Stomach smooth muscle (tissue), 2 donors: ENCODE measurements at regions not wholly inside any gene's neighbourhood (a gene's known extent, or its start where the extent isn't known, plus 50 kb on each side); places are given as distances from the start of the nearest gene placed in this dataset.
"Not testable (repeated sequence)": the region's sequence is repeated elsewhere in the genome, so short reads cannot be mapped to it uniquely, and the experiment has no call there.

Source experiments
- H3K27ac ChIP-seq: one replicate; pipeline ENCODE4 v1.7.0; 2013; ENCODE audit warnings: mild to moderate bottlenecking, low read length, inconsistent platforms
- H3K27me3 ChIP-seq, 2 donors: one replicate each; pipeline ENCODE4 v1.7.0; 2013; ENCODE audit warnings: low read length in 2 of 2; ENCODE audit not compliant: insufficient read depth in 2 of 2, control insufficient read depth in 1 of 2
- H3K36me3 ChIP-seq, 2 donors: one replicate each; pipeline ENCODE4 v1.7.0; 2013; ENCODE audit warnings: low read length in 2 of 2; ENCODE audit not compliant: control insufficient read depth in 2 of 2, insufficient read depth in 2 of 2
- H3K4me1 ChIP-seq: one replicate; pipeline ENCODE4 v1.7.0; 2013; ENCODE audit warnings: low read length; ENCODE audit not compliant: control insufficient read depth, insufficient read depth
- H3K4me3 ChIP-seq, 2 donors: one replicate each; pipeline ENCODE4 v1.7.0; 2013; ENCODE audit warnings: low read length in 2 of 2
- H3K9ac ChIP-seq, 2 donors: one replicate each; pipeline ENCODE4 v1.7.0; 2013; ENCODE audit warnings: low read length in 2 of 2, mild to moderate bottlenecking in 1 of 2
- H3K9me3 ChIP-seq, 2 donors: one replicate each; pipeline ENCODE4 v1.7.0; 2013; ENCODE audit warnings: low read length in 2 of 2; ENCODE audit not compliant: control insufficient read depth in 2 of 2
- donor health status: healthy.
- donor health status: Pancreatic carcinoma.

DNA sequence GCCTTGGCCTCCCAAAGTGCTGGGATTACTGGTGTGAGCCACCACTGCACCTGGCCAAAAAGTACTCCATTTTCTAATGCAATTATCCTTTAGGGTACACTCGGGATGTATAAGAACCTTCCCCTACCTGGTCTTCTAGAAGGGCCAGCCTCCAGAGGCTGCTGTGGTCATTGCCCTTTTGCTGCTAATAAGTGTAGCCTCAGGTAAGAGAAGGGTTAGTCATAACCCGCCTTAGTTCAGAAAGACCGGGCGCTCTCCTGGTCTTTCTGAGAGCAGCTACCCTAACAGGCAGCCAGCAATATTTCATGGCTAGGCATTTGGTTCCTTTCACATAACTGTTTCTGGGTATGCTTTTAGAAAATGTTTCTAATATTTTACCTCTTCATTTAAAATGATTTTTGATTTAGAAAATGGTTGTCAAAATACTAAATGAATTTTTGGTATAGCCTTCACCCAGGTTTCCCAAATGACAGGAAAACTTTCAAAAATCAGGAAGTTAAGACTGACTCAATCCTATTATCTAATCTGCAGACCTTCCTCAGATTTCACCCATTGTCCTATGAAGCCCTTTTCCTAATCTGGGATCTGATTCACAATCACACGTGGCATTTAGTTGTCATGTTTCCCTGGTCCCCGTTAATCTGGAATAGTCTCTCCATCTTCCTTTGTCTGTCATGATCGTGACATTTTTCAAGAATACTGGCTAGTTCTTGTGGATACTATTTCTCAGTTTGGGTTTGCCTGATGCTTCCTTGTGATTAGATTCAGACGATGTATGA, 479.0 kb downstream of the SIPA1L2 start:
- Histone ChIP-seq H3K36me3 (no peaks in the 10 kb centered on the region), H3K9me3 (no peaks in the 10 kb centered on the region), H3K4me1 (no peaks in the 10 kb centered on the region), H3K27ac (no peak overlapping the region), H3K27me3 (no peaks in the 10 kb centered on the region), H3K9ac (no peak overlapping the region), H3K4me3 (no peak overlapping the region)

DNA sequence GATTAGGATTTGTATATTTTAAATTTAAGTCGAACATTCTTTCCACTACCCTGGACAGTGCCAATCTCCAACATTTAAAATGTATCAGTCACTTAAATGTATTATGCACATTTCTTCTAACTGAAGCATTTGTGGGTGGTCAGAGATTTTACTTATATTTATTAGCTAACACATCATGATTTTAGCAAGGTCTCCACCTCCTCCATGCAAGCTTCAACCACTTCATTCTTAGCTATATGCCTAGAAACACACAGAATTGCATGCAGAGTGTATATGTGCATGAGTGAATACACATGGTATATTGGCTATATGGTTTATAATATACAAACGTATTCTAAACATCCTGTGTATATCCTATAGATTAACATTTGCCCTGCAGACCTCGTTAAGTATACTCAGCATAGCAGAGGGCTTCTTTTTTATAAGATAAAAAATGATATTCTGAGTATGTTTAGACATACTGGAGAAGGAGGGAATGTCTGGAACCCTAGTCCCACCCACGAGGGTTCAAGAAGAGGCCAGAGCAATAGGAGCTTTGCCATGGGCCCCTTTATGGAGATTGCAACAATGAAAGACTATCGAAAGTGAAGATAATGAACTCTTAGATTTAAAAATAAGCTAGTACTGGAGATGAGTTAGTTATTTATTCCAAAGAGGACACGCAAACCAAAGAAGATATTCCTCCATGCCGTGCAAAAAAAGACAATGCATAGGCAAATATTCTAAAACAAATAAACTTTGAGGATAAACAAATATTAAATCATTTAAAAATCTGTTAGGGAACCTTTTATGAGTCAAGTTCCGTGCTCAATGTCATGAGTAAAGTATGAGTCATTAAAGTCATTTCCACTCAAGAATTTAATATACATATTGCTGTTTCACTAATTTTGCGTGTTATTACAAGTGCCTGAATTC, 480.4 kb downstream of the SIPA1L2 start:
- no peaks in the 10 kb centered on the region for H3K9me3 ChIP-seq
- no peaks in the 10 kb centered on the region for H3K27me3 ChIP-seq
- H3K9ac ChIP-seq = no peak overlapping the region
- no peaks in the 10 kb centered on the region for H3K36me3 ChIP-seq
- no peak overlapping the region for H3K27ac ChIP-seq
- no peaks in the 10 kb centered on the region for H3K4me1 ChIP-seq
- H3K4me3 ChIP-seq = no peak overlapping the region

DNA sequence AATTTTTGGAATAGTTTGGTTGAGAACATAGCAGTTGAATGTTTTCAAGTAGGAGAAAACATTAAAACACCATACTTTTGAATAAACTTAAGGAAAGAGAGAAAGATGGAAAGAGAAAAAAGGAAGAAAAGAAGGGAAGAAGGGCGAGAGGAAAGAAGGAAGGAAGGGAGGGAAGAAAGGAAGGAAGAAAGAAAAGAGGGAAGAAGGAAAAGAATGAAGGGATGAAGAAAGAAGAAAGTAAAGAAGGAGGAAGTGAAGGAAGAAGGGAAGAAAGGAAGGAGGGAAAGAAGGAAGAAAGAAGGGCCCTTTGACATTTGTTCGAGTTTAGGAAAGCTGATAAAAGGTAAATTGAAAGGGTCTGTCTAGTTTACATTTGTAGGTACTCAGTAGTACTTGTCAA, 482.7 kb downstream of the SIPA1L2 start:
- no peaks in the 10 kb centered on the region for H3K27me3 ChIP-seq
- no peaks in the 10 kb centered on the region for H3K36me3 ChIP-seq
- no peak overlapping the region for H3K9ac ChIP-seq
- no peak overlapping the region for H3K27ac ChIP-seq
- H3K9me3 ChIP-seq = no peaks in the 10 kb centered on the region
- no peak overlapping the region for H3K4me3 ChIP-seq
- peaks cover 17% of the 10 kb centered on the region for H3K4me1 ChIP-seq

DNA sequence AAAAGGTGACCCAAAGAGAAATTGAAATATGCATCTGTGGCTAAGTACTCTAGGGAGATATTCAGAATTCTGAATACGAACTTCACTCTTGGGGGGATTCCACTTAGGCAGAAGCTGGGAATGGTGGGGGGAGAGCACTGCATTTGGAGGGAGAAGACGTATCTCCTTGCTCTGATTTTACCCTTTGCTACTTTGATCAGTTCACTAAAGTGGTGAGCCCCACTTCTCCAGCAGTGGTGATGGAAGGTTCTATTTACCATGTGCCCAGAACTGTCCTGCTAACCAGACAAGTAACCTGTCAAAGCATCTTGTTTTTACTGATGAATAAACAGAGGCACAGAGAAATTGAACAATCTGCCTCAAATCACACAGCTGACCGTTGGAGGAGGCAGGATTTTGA, 483.4 kb downstream of the SIPA1L2 start:
- no peaks in the 10 kb centered on the region for H3K27me3 ChIP-seq
- H3K9me3 ChIP-seq = no peaks in the 10 kb centered on the region
- H3K36me3 ChIP-seq = no peaks in the 10 kb centered on the region
- H3K4me1 ChIP-seq = peaks cover 17% of the 10 kb centered on the region
- no peak overlapping the region for H3K9ac ChIP-seq
- no peak overlapping the region for H3K27ac ChIP-seq
- H3K4me3 ChIP-seq = no peak overlapping the region

DNA sequence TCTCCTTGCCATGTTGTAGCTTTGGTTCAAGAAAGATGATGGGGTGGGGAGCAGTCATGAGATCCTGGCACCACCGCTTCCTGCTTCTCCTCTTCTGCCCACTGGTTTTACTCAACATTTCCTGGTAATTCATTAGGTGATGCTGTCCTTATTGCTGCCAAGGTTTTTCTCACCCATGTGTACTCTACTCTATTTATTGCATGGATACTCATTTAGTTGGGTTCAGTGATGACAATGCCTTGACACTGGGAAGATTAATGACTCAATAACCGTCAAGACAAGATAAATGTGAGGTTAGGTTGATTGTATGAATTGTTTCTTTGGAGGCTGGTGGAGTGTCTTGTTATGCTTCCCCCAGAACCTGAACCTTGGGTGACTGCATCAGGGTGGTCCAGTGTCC, 484.2 kb downstream of the SIPA1L2 start:
- Histone ChIP-seq H3K27me3 (no peaks in the 10 kb centered on the region), H3K9ac (no peak overlapping the region), H3K9me3 (no peaks in the 10 kb centered on the region), H3K4me3 (no peak overlapping the region), H3K36me3 (no peaks in the 10 kb centered on the region), H3K27ac (no peak overlapping the region), H3K4me1 (peaks cover 17% of the 10 kb centered on the region)

DNA sequence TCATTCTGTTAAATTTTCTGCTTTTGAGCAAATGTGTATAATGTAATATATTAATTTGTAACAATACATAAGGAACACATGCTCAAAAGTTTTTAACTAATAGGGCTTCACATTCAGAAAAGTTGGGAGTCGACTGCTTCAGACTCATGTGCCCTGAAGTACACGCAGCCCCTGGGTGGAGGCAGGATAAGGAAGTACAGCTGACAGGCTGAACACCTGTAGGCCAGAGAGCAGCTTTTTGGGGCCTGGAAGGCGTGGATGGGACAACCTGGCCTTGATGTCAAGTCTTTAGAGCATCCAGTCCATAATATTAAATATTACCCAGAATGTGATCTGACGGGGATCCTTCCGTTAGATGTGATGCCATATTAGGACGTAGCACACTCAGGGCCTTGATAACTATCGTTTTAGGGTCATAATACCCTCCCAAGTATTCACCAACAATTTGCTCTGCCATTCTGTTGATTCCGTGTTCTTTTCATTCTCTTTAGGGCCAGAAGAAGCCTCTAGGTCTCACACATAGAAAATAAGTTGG, 485.2 kb downstream of the SIPA1L2 start:
- Histone ChIP-seq H3K4me3 (no peak overlapping the region), H3K9ac (no peak overlapping the region), H3K27ac (no peak overlapping the region), H3K27me3 (no peaks in the 10 kb centered on the region), H3K9me3 (no peaks in the 10 kb centered on the region), H3K36me3 (no peaks in the 10 kb centered on the region), H3K4me1 (peaks cover 17% of the 10 kb centered on the region)

DNA sequence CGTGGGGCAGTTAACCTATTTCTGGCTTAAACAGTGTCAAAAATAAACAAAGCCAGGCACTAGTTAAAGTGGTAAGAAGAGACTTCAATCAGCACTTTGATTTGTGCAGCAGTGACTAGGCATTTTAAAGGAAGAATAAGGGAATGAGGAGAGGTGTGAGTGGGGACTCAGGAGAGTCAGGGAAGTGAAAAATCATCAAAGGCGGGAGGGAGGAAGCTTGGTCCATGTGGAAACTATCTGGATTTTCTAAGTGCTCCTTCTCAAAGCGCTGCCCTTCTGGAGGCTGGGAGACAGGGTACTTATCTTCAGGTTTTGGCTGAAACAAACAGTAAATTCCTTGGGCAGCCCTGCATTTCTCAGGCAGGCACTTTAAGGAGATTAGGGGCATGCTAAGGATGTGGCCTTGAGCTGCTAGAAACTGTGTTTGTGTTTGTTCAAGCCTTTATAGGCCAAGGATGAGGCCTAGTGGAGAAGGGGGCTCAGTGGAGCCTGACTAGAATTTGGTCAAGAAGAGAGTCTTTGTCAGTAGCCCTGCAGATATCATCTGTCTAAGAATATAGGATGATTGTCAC, 486.5 kb downstream of the SIPA1L2 start:
- Histone ChIP-seq H3K9me3 (no peaks in the 10 kb centered on the region), H3K36me3 (no peaks in the 10 kb centered on the region), H3K4me1 (peaks cover 17% of the 10 kb centered on the region), H3K9ac (peak overlapping the region in 1 of 2 donors; percentile 31), H3K27ac (peak overlapping the region; percentile 74), H3K4me3 (no peak overlapping the region), H3K27me3 (no peaks in the 10 kb centered on the region)

DNA sequence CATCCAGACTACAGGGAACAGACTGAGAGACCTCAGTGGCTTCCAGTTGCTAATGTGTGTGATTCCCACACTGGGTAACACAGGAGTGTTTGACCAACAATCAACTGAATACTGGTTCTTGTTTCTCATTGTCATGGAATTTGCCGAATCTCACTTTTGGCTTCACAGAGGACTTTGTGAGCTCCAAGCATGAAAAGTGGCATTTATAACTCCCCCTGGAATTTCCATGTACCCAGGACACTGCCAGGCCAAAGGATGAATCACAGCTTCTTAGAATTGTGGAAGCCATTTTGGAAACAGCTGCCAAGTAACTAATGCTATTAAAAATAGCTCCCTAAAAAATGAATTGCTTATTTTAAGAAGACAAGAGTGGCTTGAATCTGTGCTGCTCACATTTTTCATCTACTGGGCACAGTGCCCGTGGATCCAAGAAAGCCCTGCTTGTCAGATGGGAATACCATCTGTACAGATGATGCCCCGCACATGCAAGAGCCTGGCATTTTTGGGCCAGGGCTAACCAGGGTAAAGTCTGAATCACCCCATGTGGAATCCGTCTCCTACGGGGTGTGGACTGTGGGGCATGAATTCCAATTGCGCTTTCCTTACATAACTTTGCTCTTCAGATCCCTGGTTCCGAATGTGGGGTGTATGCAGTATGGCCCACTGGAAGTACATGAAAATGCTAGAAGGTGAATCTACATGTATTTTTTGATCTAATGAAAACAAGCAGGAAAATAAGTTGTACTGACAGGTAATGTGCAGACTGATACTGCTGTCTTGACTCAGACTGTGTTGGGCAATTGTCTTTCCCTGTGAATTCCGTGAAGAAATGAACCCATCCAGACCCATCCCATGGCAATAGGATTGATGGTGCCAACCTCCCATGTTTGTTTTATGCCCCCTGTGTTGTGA, 487.3 kb downstream of the SIPA1L2 start:
- Histone ChIP-seq H3K4me3 (no peak overlapping the region), H3K4me1 (peaks cover 17% of the 10 kb centered on the region), H3K27me3 (no peaks in the 10 kb centered on the region), H3K9me3 (no peaks in the 10 kb centered on the region), H3K27ac (peak overlapping the region; percentile 74), H3K36me3 (no peaks in the 10 kb centered on the region), H3K9ac (peak overlapping the region in 1 of 2 donors; percentile 31)

DNA sequence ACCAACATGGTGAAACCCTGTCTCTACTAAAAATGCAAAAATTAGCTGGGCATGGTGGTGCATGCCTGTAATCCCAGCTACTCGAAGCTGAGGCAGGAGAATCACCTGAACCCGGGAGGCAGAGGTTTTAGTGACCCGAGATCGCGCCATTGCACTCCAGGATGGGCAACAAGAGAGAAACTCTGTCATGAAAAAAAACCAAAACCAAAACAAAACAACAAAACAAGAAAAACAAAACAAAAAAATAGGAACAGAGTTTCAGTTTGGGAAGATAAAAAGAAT, 488.8 kb downstream of the SIPA1L2 start:
- H3K9me3 ChIP-seq, H3K27me3 ChIP-seq, H3K9ac ChIP-seq, H3K4me3 ChIP-seq, H3K36me3 ChIP-seq, H3K27ac ChIP-seq: not testable (repeated sequence)
- H3K4me1 ChIP-seq = peaks cover 17% of the 10 kb centered on the region
